GM19438 (cell line): ENCODE measurements at regions not wholly inside any gene's neighbourhood (a gene's known extent, or its start where the extent isn't known, plus 50 kb on each side); places are given as distances from the start of the nearest gene placed in this dataset.
"Not testable (repeated sequence)": the region's sequence is repeated elsewhere in the genome, so short reads cannot be mapped to it uniquely, and the experiment has no call there.

Experiments used
- ATAC-seq: cut with Tn5 transposase; IDR thresholded peaks from one replicate; pipeline ENCODE4 v1.9.1; 2021; ENCODE audit warnings: low read depth; ENCODE audit not compliant: unreplicated experiment

- not testable (repeated sequence) for ATAC-seq
Measured at GRCh38 chr9:38170155-38170554, 101.1 kb upstream of the SHB start.

DNA sequence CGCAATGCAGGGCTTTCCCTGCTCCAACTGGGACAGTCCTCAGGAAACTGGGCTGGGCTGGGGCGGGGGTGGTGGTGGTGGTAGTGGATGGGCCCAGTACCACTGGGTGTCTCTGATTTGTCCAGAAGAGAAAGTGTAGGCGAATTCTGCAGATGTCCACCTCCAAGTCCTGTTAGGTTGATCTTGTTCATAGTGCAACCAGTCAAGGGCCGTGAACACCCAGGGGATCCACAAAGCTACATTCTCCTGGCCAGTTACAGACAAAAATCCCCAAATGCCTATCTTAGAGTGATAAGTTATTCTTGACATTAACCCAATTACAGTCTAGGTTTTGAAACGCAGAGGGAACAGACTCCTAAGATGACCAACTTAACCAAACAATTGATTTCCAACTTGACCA, 97.5 kb upstream of the SHB start:
- ATAC-seq = no peak

DNA sequence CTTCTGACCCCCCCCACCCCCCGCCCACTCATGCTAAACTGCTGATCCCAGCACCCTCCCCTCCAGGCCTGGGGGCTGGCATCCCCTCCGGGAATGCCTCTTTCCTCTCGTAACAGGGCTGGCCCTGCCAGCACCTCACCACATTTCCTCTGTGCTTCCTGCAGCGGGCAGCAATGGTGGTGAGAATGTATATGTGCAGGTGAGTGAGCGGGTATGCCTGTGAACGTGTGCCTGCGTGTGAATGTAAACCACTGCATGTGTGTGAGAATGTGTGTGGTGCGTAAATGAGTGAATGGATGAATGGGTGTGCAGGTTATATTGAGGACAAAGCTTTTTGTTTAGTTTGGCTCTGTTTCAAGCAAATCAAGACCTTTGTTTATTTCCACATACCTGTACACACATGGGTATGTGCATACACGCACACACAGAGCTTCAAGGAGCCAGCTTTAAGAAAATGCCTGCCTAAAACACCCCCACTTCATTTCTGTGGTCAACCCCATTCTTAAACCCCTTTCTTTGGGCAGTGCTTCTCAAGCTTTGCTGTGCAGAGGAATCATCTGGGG, 95.7 kb upstream of the SHB start:
- no peak for ATAC-seq

DNA sequence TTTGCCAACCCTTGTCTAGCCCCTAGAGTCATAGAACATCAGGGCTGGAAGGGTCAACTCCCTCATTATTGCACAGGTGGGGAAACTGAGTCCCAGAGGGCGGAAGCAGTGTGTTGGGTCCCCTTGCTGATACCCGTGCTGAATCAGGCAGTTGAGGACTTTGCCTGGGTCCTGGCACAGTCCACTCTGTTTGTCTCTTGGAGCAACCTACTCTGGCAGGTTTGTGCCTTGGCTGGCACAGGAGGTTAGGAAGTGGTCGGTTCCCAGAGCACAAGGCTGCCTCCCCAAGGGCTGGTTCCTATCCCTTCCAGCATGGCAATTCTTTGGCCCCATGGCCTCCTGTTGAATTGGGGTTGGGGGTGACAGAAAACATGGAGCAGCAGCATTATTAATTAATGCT, 94.5 kb upstream of the SHB start:
- ATAC-seq = no peak

DNA sequence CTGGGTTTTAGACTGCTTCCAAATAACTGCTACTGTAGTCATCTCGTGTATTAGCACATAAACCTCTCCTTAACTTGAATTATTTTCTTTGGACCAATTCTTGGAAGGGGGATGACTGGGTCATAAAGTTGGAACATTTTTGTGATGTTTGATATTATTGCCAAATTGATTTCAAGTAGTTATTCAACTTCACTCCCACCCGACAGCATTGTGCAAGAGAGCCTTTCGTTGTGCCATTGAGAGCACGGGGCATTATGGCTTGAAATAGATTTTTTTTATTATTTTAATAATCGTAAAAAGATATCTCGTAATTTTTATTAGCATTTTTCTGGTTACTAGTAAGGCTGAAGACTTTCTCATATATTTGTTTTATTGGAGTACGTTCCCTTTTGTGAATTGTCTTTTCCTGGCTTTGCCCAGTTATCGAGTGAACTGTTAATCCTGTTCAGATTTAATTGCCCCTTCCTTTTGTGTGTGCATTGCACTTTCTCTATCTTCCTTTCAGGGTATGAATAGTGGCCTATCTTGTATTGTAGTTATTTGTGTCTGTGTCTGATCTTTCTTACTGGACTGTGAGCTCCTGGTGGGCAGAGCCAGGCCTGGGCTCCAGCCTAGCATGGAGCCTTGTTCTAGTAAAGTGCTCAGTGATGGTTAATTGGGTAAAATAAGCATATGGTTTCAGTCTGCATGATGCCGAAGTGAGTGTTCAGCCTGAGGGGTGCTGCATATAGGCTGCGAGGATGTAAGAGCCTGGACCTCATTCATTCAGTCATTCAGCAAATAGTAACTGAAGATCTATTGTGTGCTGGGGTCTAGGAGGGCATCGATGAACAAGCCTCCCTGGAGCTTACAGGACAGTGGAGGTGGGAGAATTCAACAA, 93.5 kb upstream of the SHB start:
- no peak for ATAC-seq

DNA sequence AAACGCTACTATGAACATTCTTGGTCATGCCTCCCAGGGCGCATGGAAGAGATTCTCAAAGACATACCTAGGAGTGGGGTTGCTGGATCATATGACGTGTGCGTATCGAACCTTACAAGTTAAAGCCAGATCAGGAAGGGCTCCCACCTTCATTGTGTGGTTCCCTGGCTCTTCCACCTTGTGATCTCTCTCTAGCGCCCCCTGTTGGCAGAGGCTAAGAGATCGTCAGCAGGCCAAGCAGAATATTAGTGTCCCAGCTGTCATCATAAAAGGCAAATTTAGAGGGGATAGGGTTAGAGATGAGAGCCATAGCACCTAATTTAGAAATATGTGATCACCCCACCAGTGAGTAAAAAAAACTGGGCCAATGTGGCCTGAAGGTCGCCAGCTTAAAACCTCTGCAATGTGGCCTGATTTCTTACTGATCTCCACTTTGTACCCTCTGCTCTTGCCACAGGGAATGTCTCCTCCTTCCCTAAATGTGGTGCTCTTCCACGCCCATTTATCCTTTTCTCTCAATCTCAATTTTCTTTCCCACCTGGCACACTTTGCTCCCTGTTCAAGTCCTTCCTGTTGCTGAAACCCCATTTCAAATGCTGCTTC, 91.7 kb upstream of the SHB start:
- ATAC-seq = no peak

- no peak for ATAC-seq
Measured at GRCh38 chr9:38159599-38159998, 90.6 kb upstream of the SHB start.

GRCh38 chr9:38158628-38159027, 89.6 kb upstream of the SHB start:
- ATAC-seq = no peak

- ATAC-seq = no peak
Measured at GRCh38 chr9:38157711-38158110, 88.7 kb upstream of the SHB start.

DNA sequence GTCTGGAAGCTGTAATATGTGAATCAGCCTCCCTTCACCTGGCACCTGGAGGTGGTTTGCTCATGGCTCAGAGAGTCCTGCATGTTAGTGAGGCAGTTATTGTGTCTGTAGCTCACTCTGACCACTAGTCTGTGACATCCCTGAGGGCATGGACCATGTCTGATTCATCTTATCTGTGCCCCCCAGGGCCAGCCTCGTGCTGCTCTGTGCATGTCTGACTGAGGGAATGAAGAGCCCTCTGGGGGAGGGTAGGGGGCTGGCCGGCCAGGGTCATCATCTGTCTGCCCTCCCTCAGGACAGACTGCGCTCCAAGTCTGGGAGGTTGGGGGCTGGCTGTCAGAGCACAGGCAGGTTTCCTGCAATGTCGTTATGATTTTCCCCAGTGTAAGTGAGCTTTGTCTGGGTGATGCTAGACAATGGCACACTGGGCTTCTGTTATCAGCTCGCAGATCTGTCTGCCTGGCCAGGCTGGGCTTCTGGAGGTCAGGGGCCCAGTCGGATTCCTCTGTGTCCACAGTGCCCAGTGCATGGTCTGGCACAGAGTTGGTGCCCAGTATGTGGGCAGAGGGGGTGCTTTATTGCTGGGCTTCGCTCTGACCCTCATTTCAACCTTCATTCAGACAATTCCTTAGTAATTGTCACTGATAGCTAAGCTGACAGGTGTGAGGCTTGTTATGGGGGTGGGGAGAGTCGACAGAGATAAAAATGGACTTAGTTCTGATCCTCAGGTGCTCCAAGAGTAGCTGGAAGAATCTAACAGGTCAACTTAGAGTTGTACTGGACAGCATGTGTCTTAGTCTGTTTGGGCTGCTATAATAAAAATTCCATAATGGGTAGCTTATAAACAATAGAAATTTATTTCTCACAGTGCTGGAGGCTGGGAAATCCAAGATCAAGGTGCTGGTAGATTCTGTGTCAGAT, 85.7 kb upstream of the SHB start:
- ATAC-seq = no peak

DNA sequence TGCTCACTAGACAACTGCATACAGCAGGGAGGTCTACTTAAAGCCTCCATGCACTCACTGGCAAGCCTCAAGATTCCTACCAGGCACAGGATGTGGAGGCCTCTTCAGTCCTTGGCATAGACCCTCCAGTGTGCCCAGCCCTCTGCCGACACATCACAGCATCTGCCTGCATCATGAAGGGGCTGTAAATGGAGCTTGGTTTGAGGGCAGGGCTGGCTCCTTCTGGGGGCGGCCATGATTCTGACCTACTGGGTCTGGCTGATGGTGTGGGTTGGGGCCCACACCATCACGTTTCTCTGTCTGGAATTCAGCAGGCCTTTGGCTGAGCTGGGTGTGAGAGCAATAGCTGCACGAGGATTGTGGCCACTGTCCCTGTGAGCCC, 84.9 kb upstream of the SHB start:
- ATAC-seq = no peak

GRCh38 chr9:38153152-38153909, 84.3 kb upstream of the SHB start:
- no peak for ATAC-seq

- ATAC-seq = no peak
Measured at GRCh38 chr9:38149647-38150046, 80.6 kb upstream of the SHB start.

DNA sequence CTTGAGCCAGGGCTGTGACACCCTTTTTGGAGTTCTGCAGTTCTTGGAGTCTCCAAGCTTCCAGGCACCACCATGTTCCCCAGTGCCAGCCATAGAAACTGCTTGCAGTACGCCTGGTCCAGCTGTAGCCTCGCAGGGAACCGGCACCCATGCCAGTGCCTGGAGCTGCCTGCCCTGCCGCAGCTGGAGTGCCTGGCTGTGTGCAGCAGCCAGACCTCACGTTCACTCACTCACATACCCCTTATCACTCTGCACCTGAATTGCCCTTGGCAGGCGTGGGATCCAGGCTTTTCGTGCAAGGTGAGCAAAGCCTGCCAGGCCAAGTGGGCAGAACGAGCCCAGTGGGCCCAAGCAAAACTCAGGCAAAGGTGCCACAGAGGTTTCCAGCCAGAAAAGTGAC, 77.8 kb upstream of the SHB start:
- ATAC-seq = no peak

DNA sequence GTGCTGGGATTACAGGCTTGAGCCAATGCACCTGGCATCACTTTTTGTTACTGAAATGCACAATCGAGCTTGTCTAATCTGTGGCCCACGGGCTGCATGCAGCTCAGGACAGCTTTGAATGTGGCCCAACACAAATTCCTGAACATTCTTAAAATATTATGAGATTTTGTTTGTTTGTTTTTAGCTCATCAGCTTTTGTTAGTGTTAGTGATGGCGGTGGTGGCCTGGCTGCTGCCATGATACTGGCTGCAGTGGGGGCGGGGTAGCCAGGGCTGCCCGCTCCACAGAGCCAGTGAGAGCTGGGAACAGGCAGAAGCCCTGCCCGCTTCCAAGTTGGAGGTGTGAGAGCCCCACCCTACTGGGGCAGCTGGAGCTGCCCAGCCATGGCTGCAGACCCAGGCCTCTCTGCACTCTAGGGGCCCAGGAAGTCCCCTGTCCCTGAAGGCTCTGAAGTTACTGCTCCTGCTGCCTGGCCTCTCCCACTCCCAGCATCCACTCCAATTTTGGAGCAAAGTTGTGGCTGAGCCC, 76.6 kb upstream of the SHB start:
- ATAC-seq = no peak

- no peak for ATAC-seq
Measured at GRCh38 chr9:38144421-38144820, 75.4 kb upstream of the SHB start.

GRCh38 chr9:38141746-38142591, 72.9 kb upstream of the SHB start:
- no peak for ATAC-seq

DNA sequence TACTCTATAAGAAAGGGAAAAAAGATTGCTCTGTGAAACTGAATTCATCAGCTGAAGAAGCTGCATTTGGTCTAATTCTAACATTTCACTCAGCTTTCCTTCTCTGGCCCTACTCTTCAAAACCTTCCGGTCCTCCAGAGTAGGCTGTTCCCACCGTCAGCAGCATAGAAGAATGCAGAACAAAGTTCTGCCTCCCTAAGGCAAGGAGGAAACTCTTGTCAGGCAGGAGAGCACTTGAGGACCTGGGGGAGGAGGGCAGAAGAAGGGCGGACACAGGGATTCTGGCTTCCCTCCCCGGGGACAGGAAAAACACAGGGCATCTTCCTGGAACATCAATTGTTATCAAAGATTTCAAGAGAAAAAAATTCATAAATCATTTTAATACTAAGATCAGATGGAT, 69.2 kb upstream of the SHB start:
- no peak for ATAC-seq

- ATAC-seq = no peak
Measured at GRCh38 chr9:38137342-38137741, 68.3 kb upstream of the SHB start.
